HG03139 (cell line): ENCODE measurements at regions not wholly inside any gene's neighbourhood (a gene's known extent, or its start where the extent isn't known, plus 50 kb on each side); places are given as distances from the start of the nearest gene placed in this dataset.
"Not testable (repeated sequence)": the region's sequence is repeated elsewhere in the genome, so short reads cannot be mapped to it uniquely, and the experiment has no call there.

Experiments
- ATAC-seq: cut with Tn5 transposase; IDR thresholded peaks from one replicate; pipeline ENCODE4 v1.9.1; 2021; ENCODE audit not compliant: unreplicated experiment

GRCh38 chr13:21261487-21262216, 85.2 kb downstream of the MRPL57 start:
- not testable (repeated sequence) for ATAC-seq

GRCh38 chr13:21263909-21264308, 87.5 kb downstream of the MRPL57 start:
- ATAC-seq, result not testable (repeated sequence)

- not testable (repeated sequence) for ATAC-seq
Measured at GRCh38 chr13:21268485-21268884, 92.0 kb downstream of the MRPL57 start.

GRCh38 chr13:21272439-21272838, 96.0 kb downstream of the MRPL57 start:
- not testable (repeated sequence) for ATAC-seq

- ATAC-seq, result not testable (repeated sequence)
Measured at GRCh38 chr13:21274457-21274856, 98.0 kb downstream of the MRPL57 start.

- no peak for ATAC-seq
Measured at GRCh38 chr13:21282065-21282464, 105.6 kb downstream of the MRPL57 start.

GRCh38 chr13:21287331-21287907, 111.0 kb downstream of the MRPL57 start:
- no peak for ATAC-seq

- no peak for ATAC-seq
Measured at GRCh38 chr13:21289475-21289874, 113.0 kb downstream of the MRPL57 start.

GRCh38 chr13:21290442-21291002, 114.1 kb downstream of the MRPL57 start:
- ATAC-seq, result not testable (repeated sequence)

- no peak for ATAC-seq
Measured at GRCh38 chr13:21291840-21292239, 115.4 kb downstream of the MRPL57 start.

GRCh38 chr13:21296991-21297390, 120.5 kb downstream of the MRPL57 start:
- ATAC-seq, result peak; percentile 43

- no peak for ATAC-seq
Measured at GRCh38 chr13:21297447-21297846, 121.0 kb downstream of the MRPL57 start.

- ATAC-seq, result peak; percentile 93
Measured at GRCh38 chr13:21297914-21298831, 121.7 kb downstream of the MRPL57 start.

GRCh38 chr13:21304256-21304655, 127.8 kb downstream of the MRPL57 start:
- ATAC-seq, result no peak

- not testable (repeated sequence) for ATAC-seq
Measured at GRCh38 chr13:21306300-21307073, 130.0 kb downstream of the MRPL57 start.

- ATAC-seq, result not testable (repeated sequence)
Measured at GRCh38 chr13:21307158-21307557, 130.7 kb downstream of the MRPL57 start.

GRCh38 chr13:21308906-21309305, 132.4 kb downstream of the MRPL57 start:
- ATAC-seq, result no peak

GRCh38 chr13:21309542-21310172, 133.2 kb downstream of the MRPL57 start:
- no peak for ATAC-seq

GRCh38 chr13:21310220-21310619, 133.8 kb downstream of the MRPL57 start:
- ATAC-seq, result no peak

GRCh38 chr13:21314976-21315375, 138.5 kb downstream of the MRPL57 start:
- not testable (repeated sequence) for ATAC-seq
